GM23338 (cell line): ENCODE measurements at regions not wholly inside any gene's neighbourhood (a gene's known extent, or its start where the extent isn't known, plus 50 kb on each side); places are given as distances from the start of the nearest gene placed in this dataset.

Experiments
- ATAC-seq: fragments of 200-7000 bp; cut with Tn5 transposase; 3 replicates; pipeline ENCODE4 v1.9.1; 2020
- DNase-seq: peaks from one replicate; pipeline ENCODE4 v3.0.0-alpha.2; 2015; ENCODE audit warnings: low spot score
- H2AFZ ChIP-seq: fragments of 200-600 bp; sonication (generic); 2 replicates; pipeline ENCODE4 v1.8.0; 2016; ENCODE audit warnings: antibody characterized with exemption, mild to moderate bottlenecking, moderate library complexity
- H3F3A ChIP-seq: fragments of 200-600 bp; sonication (generic); replicated peaks from 2 replicates; pipeline ENCODE4 v1.8.0; 2017; ENCODE audit warnings: antibody characterized with exemption, mixed run types, low read depth
- H3K27ac ChIP-seq: fragments of 200-600 bp; sonication (generic); 2 replicates; pipeline ENCODE4 v1.6.1; 2016; ENCODE audit warnings: low read depth
- H3K27me3 ChIP-seq: fragments of 200-600 bp; sonication (generic); 2 replicates; pipeline ENCODE4 v1.8.0; 2016; ENCODE audit warnings: mild to moderate bottlenecking, mixed run types, moderate library complexity; ENCODE audit not compliant: insufficient read depth
- H3K36me3 ChIP-seq: fragments of 200-600 bp; sonication (generic); 2 replicates; pipeline ENCODE4 v1.8.0; 2016; ENCODE audit warnings: mild to moderate bottlenecking; ENCODE audit not compliant: insufficient read depth
- H3K4me1 ChIP-seq: fragments of 200-600 bp; sonication (generic); 2 replicates; pipeline ENCODE4 v1.8.0; 2016; ENCODE audit warnings: mild to moderate bottlenecking, moderate library complexity; ENCODE audit not compliant: insufficient read depth
- H3K4me2 ChIP-seq: fragments of 200-600 bp; sonication (generic); 2 replicates; pipeline ENCODE4 v1.7.1; 2017; ENCODE audit warnings: mixed run types
- H3K4me3 ChIP-seq: fragments of 200-600 bp; sonication (generic); 2 replicates; pipeline ENCODE4 v1.6.1; 2016; ENCODE audit warnings: mixed run types
- H3K79me2 ChIP-seq: fragments of 200-600 bp; sonication (generic); replicated peaks from 2 replicates; pipeline ENCODE4 v1.8.0; 2017; ENCODE audit warnings: mild to moderate bottlenecking; ENCODE audit not compliant: insufficient read depth
- H3K9me2 ChIP-seq: fragments of 200-600 bp; sonication (generic); 2 replicates; pipeline ENCODE4 v1.8.0; 2017; ENCODE audit not compliant: insufficient read depth
- H4K20me1 ChIP-seq: fragments of 200-600 bp; sonication (generic); replicated peaks from 2 replicates; pipeline ENCODE4 v1.8.0; 2017; ENCODE audit warnings: mild to moderate bottlenecking; ENCODE audit not compliant: insufficient read depth
- H3K27ac Mint-ChIP-seq: 2 replicates; pipeline ENCODE4 v1.8.0; 2020; ENCODE audit warnings: inconsistent platforms, mild to moderate bottlenecking, moderate library complexity, mixed read lengths
- H3K27me3 Mint-ChIP-seq: 3 replicates; pipeline ENCODE4 v1.8.0; 2022; ENCODE audit warnings: low read depth, mild to moderate bottlenecking, moderate library complexity, mixed read lengths, inconsistent platforms; ENCODE audit not compliant: insufficient read depth, poor library complexity
- H3K36me3 Mint-ChIP-seq: 3 replicates; pipeline ENCODE4 v1.8.0; 2021; ENCODE audit warnings: low read depth, mild to moderate bottlenecking, inconsistent platforms, moderate library complexity, mixed read lengths
- H3K4me1 Mint-ChIP-seq: 3 replicates; pipeline ENCODE4 v1.8.0; 2020; ENCODE audit warnings: mild to moderate bottlenecking, inconsistent platforms, mixed read lengths
- H3K4me3 Mint-ChIP-seq: 3 replicates; pipeline ENCODE4 v1.8.0; 2021; ENCODE audit warnings: moderate library complexity, mild to moderate bottlenecking, inconsistent platforms, mixed read lengths
- H3K9me3 Mint-ChIP-seq: 3 replicates; pipeline ENCODE4 v1.8.0; 2020; ENCODE audit warnings: moderate library complexity, mild to moderate bottlenecking, inconsistent platforms, mixed read lengths
- CREB1 ChIP-seq: fragments of 250-450 bp; sonication (Bioruptor Pico); IDR thresholded peaks from 2 replicates; pipeline ENCODE4 v1.5.0; 2020; ENCODE audit warnings: low read depth, mild to moderate bottlenecking, moderate library complexity
- CTCF ChIP-seq, 2 experiments: fragments of 200-600 bp in 1 of 2; sonication (generic) in 1 of 2; conservative IDR thresholded peaks; 2 replicates each; pipeline versions ENCODE4 v1.5.1 to v1.6.1; 2016 to 2017; ENCODE audit warnings: antibody characterized with exemption in 2 of 2, low read depth in 2 of 2, mild to moderate bottlenecking in 2 of 2, moderate library complexity in 1 of 2
- EZH2 ChIP-seq: fragments of 200-600 bp; sonication (generic); IDR thresholded peaks from one replicate; pipeline ENCODE4 v1.8.0; 2017; ENCODE audit warnings: antibody characterized with exemption, mild to moderate bottlenecking, low read depth; ENCODE audit not compliant: unreplicated experiment
- EZH2phosphoT487 ChIP-seq: fragments of 200-600 bp; sonication (generic); IDR thresholded peaks from one replicate; pipeline ENCODE4 v1.8.1; 2018; ENCODE audit warnings: antibody characterized with exemption; ENCODE audit not compliant: unreplicated experiment
- JUNB ChIP-seq: IDR thresholded peaks from one replicate; pipeline ENCODE4 v1.6.1; 2016; ENCODE audit warnings: antibody characterized with exemption; ENCODE audit not compliant: unreplicated experiment
- NANOG ChIP-seq: IDR thresholded peaks from 2 replicates; pipeline ENCODE4 v1.6.1; 2016; ENCODE audit warnings: antibody characterized with exemption, borderline replicate concordance
- POLR2AphosphoS5 ChIP-seq: IDR thresholded peaks from 2 replicates; pipeline ENCODE4 v1.6.1; 2016; ENCODE audit warnings: antibody characterized with exemption, low read depth
- STAT1 ChIP-seq: IDR thresholded peaks from one replicate; pipeline ENCODE4 v1.6.1; 2016; ENCODE audit warnings: antibody characterized with exemption; ENCODE audit not compliant: unreplicated experiment
- ZNF114 ChIP-seq: fragments of 250-450 bp; sonication (Bioruptor Pico); IDR thresholded peaks from 2 replicates; pipeline ENCODE4 v1.5.0; 2020; ENCODE audit warnings: mild to moderate bottlenecking, moderate library complexity
- ZNF331 ChIP-seq: fragments of 250-450 bp; sonication (Bioruptor Pico); IDR thresholded peaks from 2 replicates; pipeline ENCODE4 v1.5.0; 2020; ENCODE audit warnings: low read depth, mild to moderate bottlenecking, moderate library complexity
- TF ChIP-seq, protein P1 (sequence below): IDR thresholded peaks from one replicate; pipeline ENCODE4 v1.6.1; 2018; ENCODE audit warnings: antibody characterized with exemption; ENCODE audit not compliant: unreplicated experiment
- TF ChIP-seq, protein P2 (sequence below): IDR thresholded peaks from 2 replicates; pipeline ENCODE4 v1.6.1; 2016; ENCODE audit warnings: antibody characterized with exemption
- TF ChIP-seq, protein P3 (sequence below): fragments of 250-450 bp; sonication (Bioruptor Pico); IDR thresholded peaks from 2 replicates; pipeline ENCODE4 v1.5.0; 2020; ENCODE audit warnings: mild to moderate bottlenecking, moderate library complexity

GRCh38 chr22:19636696-19637407 lies 77.5 kb upstream of the SEPTIN5 start:
- Mint-ChIP-seq H3K9me3 (no peaks in the 10 kb centered on the region), H3K4me1 (peaks cover 15% of the 10 kb centered on the region), H3K27me3 (peaks cover 6% of the 10 kb centered on the region), H3K27ac (no peak overlapping the region), H3K36me3 (no peaks in the 10 kb centered on the region), H3K4me3 (no peak overlapping the region)
- Histone ChIP-seq H3K27ac (no peak overlapping the region), H3K4me2 (no peak overlapping the region), H3K4me1 (peaks cover 3% of the 10 kb centered on the region; the same call in 1 of the 2 replicates), H3K36me3 (no peaks in the 10 kb centered on the region), H3F3A (no peaks in the 10 kb centered on the region), H3K9me2 (no peaks in the 10 kb centered on the region), H3K79me2 (no peaks in the 10 kb centered on the region), H4K20me1 (no peaks in the 10 kb centered on the region), H2AFZ (no peak overlapping the region), H3K27me3 (no peaks in the 10 kb centered on the region), H3K4me3 (no peak overlapping the region)
- no peak for DNase-seq
- TF ChIP-seq STAT1 (no peak), EZH2 (no peak), ZNF331 (no peak), EZH2phosphoT487 (no peak), JUNB (no peak), ZNF114 (CRISPR knock-in tag) (no peak), POLR2AphosphoS5 (no peak), CREB1 (CRISPR knock-in tag) (no peak), NANOG (no peak), CTCF (conservative IDR thresholded peaks at IDR 0.05; ENCODE audit: low read depth in 2 of 2) (no peak)
- TF ChIP-seq, protein P1, sequence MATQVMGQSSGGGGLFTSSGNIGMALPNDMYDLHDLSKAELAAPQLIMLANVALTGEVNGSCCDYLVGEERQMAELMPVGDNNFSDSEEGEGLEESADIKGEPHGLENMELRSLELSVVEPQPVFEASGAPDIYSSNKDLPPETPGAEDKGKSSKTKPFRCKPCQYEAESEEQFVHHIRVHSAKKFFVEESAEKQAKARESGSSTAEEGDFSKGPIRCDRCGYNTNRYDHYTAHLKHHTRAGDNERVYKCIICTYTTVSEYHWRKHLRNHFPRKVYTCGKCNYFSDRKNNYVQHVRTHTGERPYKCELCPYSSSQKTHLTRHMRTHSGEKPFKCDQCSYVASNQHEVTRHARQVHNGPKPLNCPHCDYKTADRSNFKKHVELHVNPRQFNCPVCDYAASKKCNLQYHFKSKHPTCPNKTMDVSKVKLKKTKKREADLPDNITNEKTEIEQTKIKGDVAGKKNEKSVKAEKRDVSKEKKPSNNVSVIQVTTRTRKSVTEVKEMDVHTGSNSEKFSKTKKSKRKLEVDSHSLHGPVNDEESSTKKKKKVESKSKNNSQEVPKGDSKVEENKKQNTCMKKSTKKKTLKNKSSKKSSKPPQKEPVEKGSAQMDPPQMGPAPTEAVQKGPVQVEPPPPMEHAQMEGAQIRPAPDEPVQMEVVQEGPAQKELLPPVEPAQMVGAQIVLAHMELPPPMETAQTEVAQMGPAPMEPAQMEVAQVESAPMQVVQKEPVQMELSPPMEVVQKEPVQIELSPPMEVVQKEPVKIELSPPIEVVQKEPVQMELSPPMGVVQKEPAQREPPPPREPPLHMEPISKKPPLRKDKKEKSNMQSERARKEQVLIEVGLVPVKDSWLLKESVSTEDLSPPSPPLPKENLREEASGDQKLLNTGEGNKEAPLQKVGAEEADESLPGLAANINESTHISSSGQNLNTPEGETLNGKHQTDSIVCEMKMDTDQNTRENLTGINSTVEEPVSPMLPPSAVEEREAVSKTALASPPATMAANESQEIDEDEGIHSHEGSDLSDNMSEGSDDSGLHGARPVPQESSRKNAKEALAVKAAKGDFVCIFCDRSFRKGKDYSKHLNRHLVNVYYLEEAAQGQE, result no peak
- TF ChIP-seq, protein P2, sequence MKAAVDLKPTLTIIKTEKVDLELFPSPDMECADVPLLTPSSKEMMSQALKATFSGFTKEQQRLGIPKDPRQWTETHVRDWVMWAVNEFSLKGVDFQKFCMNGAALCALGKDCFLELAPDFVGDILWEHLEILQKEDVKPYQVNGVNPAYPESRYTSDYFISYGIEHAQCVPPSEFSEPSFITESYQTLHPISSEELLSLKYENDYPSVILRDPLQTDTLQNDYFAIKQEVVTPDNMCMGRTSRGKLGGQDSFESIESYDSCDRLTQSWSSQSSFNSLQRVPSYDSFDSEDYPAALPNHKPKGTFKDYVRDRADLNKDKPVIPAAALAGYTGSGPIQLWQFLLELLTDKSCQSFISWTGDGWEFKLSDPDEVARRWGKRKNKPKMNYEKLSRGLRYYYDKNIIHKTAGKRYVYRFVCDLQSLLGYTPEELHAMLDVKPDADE, result no peak
- TF ChIP-seq, protein P3, sequence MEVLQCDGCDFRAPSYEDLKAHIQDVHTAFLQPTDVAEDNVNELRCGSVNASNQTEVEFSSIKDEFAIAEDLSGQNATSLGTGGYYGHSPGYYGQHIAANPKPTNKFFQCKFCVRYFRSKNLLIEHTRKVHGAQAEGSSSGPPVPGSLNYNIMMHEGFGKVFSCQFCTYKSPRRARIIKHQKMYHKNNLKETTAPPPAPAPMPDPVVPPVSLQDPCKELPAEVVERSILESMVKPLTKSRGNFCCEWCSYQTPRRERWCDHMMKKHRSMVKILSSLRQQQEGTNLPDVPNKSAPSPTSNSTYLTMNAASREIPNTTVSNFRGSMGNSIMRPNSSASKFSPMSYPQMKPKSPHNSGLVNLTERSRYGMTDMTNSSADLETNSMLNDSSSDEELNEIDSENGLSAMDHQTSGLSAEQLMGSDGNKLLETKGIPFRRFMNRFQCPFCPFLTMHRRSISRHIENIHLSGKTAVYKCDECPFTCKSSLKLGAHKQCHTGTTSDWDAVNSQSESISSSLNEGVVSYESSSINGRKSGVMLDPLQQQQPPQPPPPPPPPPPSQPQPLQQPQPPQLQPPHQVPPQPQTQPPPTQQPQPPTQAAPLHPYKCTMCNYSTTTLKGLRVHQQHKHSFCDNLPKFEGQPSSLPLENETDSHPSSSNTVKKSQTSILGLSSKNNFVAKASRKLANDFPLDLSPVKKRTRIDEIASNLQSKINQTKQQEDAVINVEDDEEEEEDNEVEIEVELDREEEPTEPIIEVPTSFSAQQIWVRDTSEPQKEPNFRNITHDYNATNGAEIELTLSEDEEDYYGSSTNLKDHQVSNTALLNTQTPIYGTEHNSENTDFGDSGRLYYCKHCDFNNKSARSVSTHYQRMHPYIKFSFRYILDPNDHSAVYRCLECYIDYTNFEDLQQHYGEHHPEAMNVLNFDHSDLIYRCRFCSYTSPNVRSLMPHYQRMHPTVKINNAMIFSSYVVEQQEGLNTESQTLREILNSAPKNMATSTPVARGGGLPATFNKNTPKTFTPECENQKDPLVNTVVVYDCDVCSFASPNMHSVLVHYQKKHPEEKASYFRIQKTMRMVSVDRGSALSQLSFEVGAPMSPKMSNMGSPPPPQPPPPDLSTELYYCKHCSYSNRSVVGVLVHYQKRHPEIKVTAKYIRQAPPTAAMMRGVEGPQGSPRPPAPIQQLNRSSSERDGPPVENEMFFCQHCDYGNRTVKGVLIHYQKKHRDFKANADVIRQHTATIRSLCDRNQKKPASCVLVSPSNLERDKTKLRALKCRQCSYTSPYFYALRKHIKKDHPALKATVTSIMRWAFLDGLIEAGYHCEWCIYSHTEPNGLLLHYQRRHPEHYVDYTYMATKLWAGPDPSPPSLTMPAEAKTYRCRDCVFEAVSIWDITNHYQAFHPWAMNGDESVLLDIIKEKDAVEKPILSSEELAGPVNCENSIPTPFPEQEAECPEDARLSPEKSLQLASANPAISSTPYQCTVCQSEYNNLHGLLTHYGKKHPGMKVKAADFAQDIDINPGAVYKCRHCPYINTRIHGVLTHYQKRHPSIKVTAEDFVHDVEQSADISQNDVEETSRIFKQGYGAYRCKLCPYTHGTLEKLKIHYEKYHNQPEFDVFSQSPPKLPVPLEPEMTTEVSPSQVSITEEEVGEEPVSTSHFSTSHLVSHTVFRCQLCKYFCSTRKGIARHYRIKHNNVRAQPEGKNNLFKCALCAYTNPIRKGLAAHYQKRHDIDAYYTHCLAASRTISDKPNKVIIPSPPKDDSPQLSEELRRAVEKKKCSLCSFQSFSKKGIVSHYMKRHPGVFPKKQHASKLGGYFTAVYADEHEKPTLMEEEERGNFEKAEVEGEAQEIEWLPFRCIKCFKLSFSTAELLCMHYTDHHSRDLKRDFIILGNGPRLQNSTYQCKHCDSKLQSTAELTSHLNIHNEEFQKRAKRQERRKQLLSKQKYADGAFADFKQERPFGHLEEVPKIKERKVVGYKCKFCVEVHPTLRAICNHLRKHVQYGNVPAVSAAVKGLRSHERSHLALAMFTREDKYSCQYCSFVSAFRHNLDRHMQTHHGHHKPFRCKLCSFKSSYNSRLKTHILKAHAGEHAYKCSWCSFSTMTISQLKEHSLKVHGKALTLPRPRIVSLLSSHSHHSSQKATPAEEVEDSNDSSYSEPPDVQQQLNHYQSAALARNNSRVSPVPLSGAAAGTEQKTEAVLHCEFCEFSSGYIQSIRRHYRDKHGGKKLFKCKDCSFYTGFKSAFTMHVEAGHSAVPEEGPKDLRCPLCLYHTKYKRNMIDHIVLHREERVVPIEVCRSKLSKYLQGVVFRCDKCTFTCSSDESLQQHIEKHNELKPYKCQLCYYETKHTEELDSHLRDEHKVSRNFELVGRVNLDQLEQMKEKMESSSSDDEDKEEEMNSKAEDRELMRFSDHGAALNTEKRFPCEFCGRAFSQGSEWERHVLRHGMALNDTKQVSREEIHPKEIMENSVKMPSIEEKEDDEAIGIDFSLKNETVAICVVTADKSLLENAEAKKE (CRISPR knock-in tag), result no peak
- ATAC-seq, result no peak
